ENCODE measurements at regions not wholly inside any gene's neighbourhood (a gene's known extent, or its start where the extent isn't known, plus 50 kb on each side); places are given as distances from the start of the nearest gene placed in this dataset.

GRCh38 chr4:100879471-100879870, 361.6 kb upstream of the EMCN start:
- H3K4me3 ChIP-seq, result no peak overlapping the region
- TF ChIP-seq CTCF (IDR thresholded peaks at IDR 0.05), result no peak

GRCh38 chr4:100876546-100876945, 358.7 kb upstream of the EMCN start:
- Histone ChIP-seq H3K27ac (no peak overlapping the region), H3K27me3 (ENCODE audit: insufficient read depth in 3 of 3, low read length in 2 of 3) (no peaks in the 10 kb centered on the region), H3K9me3 (no peaks in the 10 kb centered on the region), H3K36me3 (ENCODE audit: insufficient read depth in 1 of 2, low read depth in 1 of 2) (no peaks in the 10 kb centered on the region), H3K4me3 (no peak overlapping the region), H3K4me1 (no peaks in the 10 kb centered on the region)
- no peak for TF ChIP-seq CTCF (IDR thresholded peaks at IDR 0.05)
- DNase-seq (no peak), ATAC-seq (no peak)
- intact Hi-C loops (cut with DNase I), result no loop called here

More at GRCh38 chr4:100879471-100879870, 361.6 kb upstream of the EMCN start:
- no peaks in the 10 kb centered on the region for H3K4me1 ChIP-seq
- H3K27me3 ChIP-seq (ENCODE audit: insufficient read depth in 3 of 3, low read length in 2 of 3), result no peaks in the 10 kb centered on the region
- H3K36me3 ChIP-seq (ENCODE audit: insufficient read depth in 1 of 2, low read depth in 1 of 2), result no peaks in the 10 kb centered on the region
- no peak for ATAC-seq
- H3K27ac ChIP-seq, result no peak overlapping the region
- 83 to 98% (median 91%) methylated on average over 1 of the region's 1 CpG for WGBS, 3 donors
- DNase-seq, result no peak
- intact Hi-C loops (cut with DNase I), result no loop called here
- no peaks in the 10 kb centered on the region for H3K9me3 ChIP-seq

DNA sequence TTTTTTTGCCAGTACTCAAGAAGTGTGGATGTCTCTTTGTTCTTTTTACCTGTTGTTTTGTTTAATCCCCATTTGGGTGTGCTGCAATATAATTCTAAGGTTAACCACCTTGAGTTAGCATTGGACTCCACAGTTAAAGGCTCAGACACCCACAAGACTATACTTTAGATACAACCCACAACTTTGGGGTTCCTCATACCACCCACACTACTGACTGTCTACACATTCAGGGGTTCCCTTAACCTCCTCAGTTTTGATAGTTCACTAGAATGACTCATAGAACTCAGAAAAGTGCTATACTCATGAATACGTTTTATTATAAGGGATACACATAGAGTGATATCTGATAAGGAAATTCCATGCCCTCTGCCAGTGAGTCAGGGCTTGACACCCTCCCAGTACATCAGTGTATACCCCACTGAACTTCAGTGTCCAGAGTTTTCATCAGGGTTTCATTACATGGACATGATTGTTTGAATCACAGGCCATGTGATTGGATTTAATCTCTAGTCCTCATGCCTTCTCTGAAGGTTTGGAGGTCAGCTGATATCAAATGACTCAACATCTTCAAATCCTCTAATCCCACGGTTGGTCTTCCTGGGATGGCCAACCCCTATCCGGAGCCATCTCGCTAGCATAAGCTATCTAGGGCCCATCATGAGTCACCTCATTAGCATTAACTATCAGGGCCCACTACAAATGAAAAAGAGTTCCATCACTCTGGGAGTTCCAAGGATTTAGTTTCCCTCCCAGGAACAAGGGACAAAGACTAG, 357.7 kb upstream of the EMCN start:
- no peaks in the 10 kb centered on the region for H3K36me3 ChIP-seq (ENCODE audit: insufficient read depth in 1 of 2, low read depth in 1 of 2)
- DNase-seq, result no peak
- TF ChIP-seq CTCF (IDR thresholded peaks at IDR 0.05), result no peak
- no peaks in the 10 kb centered on the region for H3K27me3 ChIP-seq (ENCODE audit: insufficient read depth in 3 of 3, low read length in 2 of 3)
- H3K4me1 ChIP-seq, result no peaks in the 10 kb centered on the region
- WGBS, 3 donors, result 91 to 94% (median 92%) methylated on average over 4 of the region's 4 CpGs
- intact Hi-C loops (cut with DNase I), result no loop called here
- H3K4me3 ChIP-seq, result no peak overlapping the region
- no peak overlapping the region for H3K27ac ChIP-seq
- H3K9me3 ChIP-seq, result no peaks in the 10 kb centered on the region
- no peak for ATAC-seq

GRCh38 chr4:100872811-100873210, 355.0 kb upstream of the EMCN start:
- no peaks in the 10 kb centered on the region for H3K9me3 ChIP-seq
- intact Hi-C loops (cut with DNase I), result no loop called here
- ATAC-seq, result no peak
- no peaks in the 10 kb centered on the region for H3K27me3 ChIP-seq (ENCODE audit: insufficient read depth in 3 of 3, low read length in 2 of 3)
- TF ChIP-seq CTCF (IDR thresholded peaks at IDR 0.05), result no peak
- H3K4me1 ChIP-seq, result no peaks in the 10 kb centered on the region
- no peaks in the 10 kb centered on the region for H3K36me3 ChIP-seq (ENCODE audit: insufficient read depth in 1 of 2, low read depth in 1 of 2)
- DNase-seq, result no peak
- no peak overlapping the region for H3K4me3 ChIP-seq
- H3K27ac ChIP-seq, result no peak overlapping the region
- WGBS, 3 donors, result 92 to 95% (median 93%) methylated on average over 3 of the region's 3 CpGs

All from psoas muscle (tissue), 7 donors.